ENCODE measurements at regions not wholly inside any gene's neighbourhood (a gene's known extent, or its start where the extent isn't known, plus 50 kb on each side); places are given as distances from the start of the nearest gene placed in this dataset.

- Histone ChIP-seq H3K27ac (ENCODE audit: low read depth in 1 of 2, low read length in 2 of 2) (no peak overlapping the region), H3K9ac (ENCODE audit: low read depth in 1 of 2, low read length in 2 of 2) (no peak overlapping the region), H3K9me3 (ENCODE audit: control insufficient read depth in 4 of 4, low read length in 3 of 4) (no peaks in the 10 kb centered on the region), H3K4me3 (ENCODE audit: low read depth in 1 of 3, low read length in 3 of 3) (no peak overlapping the region), H3K36me3 (ENCODE audit: control insufficient read depth in 4 of 4, insufficient read depth in 3 of 4, low read depth in 1 of 4, low read length in 3 of 4) (no peaks in the 10 kb centered on the region), H3K27me3 (ENCODE audit: control insufficient read depth in 4 of 4, insufficient read depth in 4 of 4, low read length in 3 of 4) (no peaks in the 10 kb centered on the region), H3K4me1 (ENCODE audit: control insufficient read depth in 4 of 4, insufficient read depth in 4 of 4, low read length in 3 of 4) (peaks cover 0 to under 1% (median 0%) of the 10 kb centered on the region in 4 donors)
- 77% methylated on average over 21 of the region's 21 CpGs for WGBS
- no peak for TF ChIP-seq CTCF (IDR thresholded peaks at IDR 0.05; ENCODE audit: low read depth, low read length, missing input control)
- DNase-seq (ENCODE audit: low spot score), result no peak
Observed at GRCh38 chr7:155209478-155210319, 88.0 kb upstream of the INSIG1 start.

- no peak overlapping the region for H3K4me3 ChIP-seq (ENCODE audit: low read depth in 1 of 3, low read length in 3 of 3)
- H3K4me1 ChIP-seq (ENCODE audit: control insufficient read depth in 4 of 4, insufficient read depth in 4 of 4, low read length in 3 of 4), result peaks cover 0 to 5% (median 0%) of the 10 kb centered on the region in 4 donors
- H3K9ac ChIP-seq (ENCODE audit: low read depth in 1 of 2, low read length in 2 of 2), result no peak overlapping the region
- DNase-seq (ENCODE audit: low spot score), result no peak
- 89% methylated on average over 7 of the region's 7 CpGs for WGBS
- no peaks in the 10 kb centered on the region for H3K27me3 ChIP-seq (ENCODE audit: control insufficient read depth in 4 of 4, insufficient read depth in 4 of 4, low read length in 3 of 4)
- no peaks in the 10 kb centered on the region for H3K9me3 ChIP-seq (ENCODE audit: control insufficient read depth in 4 of 4, low read length in 3 of 4)
- TF ChIP-seq, protein P1, sequence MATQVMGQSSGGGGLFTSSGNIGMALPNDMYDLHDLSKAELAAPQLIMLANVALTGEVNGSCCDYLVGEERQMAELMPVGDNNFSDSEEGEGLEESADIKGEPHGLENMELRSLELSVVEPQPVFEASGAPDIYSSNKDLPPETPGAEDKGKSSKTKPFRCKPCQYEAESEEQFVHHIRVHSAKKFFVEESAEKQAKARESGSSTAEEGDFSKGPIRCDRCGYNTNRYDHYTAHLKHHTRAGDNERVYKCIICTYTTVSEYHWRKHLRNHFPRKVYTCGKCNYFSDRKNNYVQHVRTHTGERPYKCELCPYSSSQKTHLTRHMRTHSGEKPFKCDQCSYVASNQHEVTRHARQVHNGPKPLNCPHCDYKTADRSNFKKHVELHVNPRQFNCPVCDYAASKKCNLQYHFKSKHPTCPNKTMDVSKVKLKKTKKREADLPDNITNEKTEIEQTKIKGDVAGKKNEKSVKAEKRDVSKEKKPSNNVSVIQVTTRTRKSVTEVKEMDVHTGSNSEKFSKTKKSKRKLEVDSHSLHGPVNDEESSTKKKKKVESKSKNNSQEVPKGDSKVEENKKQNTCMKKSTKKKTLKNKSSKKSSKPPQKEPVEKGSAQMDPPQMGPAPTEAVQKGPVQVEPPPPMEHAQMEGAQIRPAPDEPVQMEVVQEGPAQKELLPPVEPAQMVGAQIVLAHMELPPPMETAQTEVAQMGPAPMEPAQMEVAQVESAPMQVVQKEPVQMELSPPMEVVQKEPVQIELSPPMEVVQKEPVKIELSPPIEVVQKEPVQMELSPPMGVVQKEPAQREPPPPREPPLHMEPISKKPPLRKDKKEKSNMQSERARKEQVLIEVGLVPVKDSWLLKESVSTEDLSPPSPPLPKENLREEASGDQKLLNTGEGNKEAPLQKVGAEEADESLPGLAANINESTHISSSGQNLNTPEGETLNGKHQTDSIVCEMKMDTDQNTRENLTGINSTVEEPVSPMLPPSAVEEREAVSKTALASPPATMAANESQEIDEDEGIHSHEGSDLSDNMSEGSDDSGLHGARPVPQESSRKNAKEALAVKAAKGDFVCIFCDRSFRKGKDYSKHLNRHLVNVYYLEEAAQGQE (IDR thresholded peaks at IDR 0.05), result no peak
- TF ChIP-seq YY1 (IDR thresholded peaks at IDR 0.05) (no peak), RAD21 (IDR thresholded peaks at IDR 0.05) (no peak), ZBTB33 (IDR thresholded peaks at IDR 0.05) (no peak), HNF4G (IDR thresholded peaks at IDR 0.05) (no peak), FOXA1 (IDR thresholded peaks at IDR 0.05) (no peak), CTCF (IDR thresholded peaks at IDR 0.05; ENCODE audit: low read depth, low read length, missing input control) (no peak), JUND (IDR thresholded peaks at IDR 0.05) (no peak), TAF1 (conservative IDR thresholded peaks at IDR 0.05) (no peak), SP1 (IDR thresholded peaks at IDR 0.05) (no peak), EGR1 (IDR thresholded peaks at IDR 0.05; ENCODE audit: low read depth in 2 of 2) (no peak), HNF4A (conservative IDR thresholded peaks at IDR 0.05) (no peak), FOXA2 (IDR thresholded peaks at IDR 0.05) (no peak), RXRA (IDR thresholded peaks at IDR 0.05) (no peak), GABPA (IDR thresholded peaks at IDR 0.05 in 1 of 2, conservative IDR thresholded peaks at IDR 0.05 in 1 of 2) (no peak)
- TF ChIP-seq, protein P2, sequence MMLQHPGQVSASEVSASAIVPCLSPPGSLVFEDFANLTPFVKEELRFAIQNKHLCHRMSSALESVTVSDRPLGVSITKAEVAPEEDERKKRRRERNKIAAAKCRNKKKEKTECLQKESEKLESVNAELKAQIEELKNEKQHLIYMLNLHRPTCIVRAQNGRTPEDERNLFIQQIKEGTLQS (IDR thresholded peaks at IDR 0.05), result no peak
- TF ChIP-seq, protein P3, sequence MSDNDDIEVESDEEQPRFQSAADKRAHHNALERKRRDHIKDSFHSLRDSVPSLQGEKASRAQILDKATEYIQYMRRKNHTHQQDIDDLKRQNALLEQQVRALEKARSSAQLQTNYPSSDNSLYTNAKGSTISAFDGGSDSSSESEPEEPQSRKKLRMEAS (IDR thresholded peaks at IDR 0.05), result no peak
- H3K27ac ChIP-seq (ENCODE audit: low read depth in 1 of 2, low read length in 2 of 2), result no peak overlapping the region
- H3K36me3 ChIP-seq (ENCODE audit: control insufficient read depth in 4 of 4, insufficient read depth in 3 of 4, low read depth in 1 of 4, low read length in 3 of 4), result no peaks in the 10 kb centered on the region
Observed at GRCh38 chr7:155210356-155210755, 87.3 kb upstream of the INSIG1 start.
